Neural cell (in vitro differentiated cells): ENCODE measurements at regions not wholly inside any gene's neighbourhood (a gene's known extent, or its start where the extent isn't known, plus 50 kb on each side); places are given as distances from the start of the nearest gene placed in this dataset.

Experiments used
- EZH2 ChIP-seq: fragments of 200-600, 300-800 bp; shearing (Covaris generic), sonication (generic); IDR thresholded peaks from 2 replicates; pipeline ENCODE4 v1.6.1; 2014; ENCODE audit warnings: antibody characterized with exemption, low read length, borderline replicate concordance, mild to moderate bottlenecking; ENCODE audit not compliant: insufficient read depth, poor library complexity, severe bottlenecking
- TF ChIP-seq, protein P1 (sequence below): fragments of 450-650 bp; IDR thresholded peaks from 2 replicates; pipeline ENCODE4 v1.5.1; 2014; ENCODE audit warnings: antibody characterized with exemption, mild to moderate bottlenecking, moderate library complexity; ENCODE audit not compliant: poor library complexity, severe bottlenecking
- TF ChIP-seq, protein P2 (sequence below): IDR thresholded peaks from 2 replicates; pipeline ENCODE4 v1.6.1; 2012; ENCODE audit warnings: borderline replicate concordance

DNA sequence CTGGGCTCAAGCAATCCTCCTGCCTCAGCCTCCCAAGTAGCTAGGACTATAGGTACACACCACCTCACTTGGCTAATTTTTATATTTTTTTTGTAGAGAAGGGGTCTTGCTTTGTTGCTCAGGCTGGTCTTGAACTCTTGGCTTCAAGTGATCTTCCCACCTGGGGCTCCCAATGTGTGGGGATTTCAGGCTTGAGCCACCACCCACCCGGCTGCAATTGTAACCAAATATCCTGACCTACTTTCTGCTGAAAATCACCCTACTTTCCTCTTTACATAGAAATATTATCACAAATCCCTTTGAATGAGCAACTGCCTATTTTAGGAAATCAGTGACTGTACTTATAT, 59.6 kb upstream of the ZNF608 start:
- no peak for TF ChIP-seq EZH2
- TF ChIP-seq, protein P1, sequence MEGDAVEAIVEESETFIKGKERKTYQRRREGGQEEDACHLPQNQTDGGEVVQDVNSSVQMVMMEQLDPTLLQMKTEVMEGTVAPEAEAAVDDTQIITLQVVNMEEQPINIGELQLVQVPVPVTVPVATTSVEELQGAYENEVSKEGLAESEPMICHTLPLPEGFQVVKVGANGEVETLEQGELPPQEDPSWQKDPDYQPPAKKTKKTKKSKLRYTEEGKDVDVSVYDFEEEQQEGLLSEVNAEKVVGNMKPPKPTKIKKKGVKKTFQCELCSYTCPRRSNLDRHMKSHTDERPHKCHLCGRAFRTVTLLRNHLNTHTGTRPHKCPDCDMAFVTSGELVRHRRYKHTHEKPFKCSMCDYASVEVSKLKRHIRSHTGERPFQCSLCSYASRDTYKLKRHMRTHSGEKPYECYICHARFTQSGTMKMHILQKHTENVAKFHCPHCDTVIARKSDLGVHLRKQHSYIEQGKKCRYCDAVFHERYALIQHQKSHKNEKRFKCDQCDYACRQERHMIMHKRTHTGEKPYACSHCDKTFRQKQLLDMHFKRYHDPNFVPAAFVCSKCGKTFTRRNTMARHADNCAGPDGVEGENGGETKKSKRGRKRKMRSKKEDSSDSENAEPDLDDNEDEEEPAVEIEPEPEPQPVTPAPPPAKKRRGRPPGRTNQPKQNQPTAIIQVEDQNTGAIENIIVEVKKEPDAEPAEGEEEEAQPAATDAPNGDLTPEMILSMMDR = no peak
- TF ChIP-seq, protein P2, sequence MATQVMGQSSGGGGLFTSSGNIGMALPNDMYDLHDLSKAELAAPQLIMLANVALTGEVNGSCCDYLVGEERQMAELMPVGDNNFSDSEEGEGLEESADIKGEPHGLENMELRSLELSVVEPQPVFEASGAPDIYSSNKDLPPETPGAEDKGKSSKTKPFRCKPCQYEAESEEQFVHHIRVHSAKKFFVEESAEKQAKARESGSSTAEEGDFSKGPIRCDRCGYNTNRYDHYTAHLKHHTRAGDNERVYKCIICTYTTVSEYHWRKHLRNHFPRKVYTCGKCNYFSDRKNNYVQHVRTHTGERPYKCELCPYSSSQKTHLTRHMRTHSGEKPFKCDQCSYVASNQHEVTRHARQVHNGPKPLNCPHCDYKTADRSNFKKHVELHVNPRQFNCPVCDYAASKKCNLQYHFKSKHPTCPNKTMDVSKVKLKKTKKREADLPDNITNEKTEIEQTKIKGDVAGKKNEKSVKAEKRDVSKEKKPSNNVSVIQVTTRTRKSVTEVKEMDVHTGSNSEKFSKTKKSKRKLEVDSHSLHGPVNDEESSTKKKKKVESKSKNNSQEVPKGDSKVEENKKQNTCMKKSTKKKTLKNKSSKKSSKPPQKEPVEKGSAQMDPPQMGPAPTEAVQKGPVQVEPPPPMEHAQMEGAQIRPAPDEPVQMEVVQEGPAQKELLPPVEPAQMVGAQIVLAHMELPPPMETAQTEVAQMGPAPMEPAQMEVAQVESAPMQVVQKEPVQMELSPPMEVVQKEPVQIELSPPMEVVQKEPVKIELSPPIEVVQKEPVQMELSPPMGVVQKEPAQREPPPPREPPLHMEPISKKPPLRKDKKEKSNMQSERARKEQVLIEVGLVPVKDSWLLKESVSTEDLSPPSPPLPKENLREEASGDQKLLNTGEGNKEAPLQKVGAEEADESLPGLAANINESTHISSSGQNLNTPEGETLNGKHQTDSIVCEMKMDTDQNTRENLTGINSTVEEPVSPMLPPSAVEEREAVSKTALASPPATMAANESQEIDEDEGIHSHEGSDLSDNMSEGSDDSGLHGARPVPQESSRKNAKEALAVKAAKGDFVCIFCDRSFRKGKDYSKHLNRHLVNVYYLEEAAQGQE = no peak
